SK-N-SH (cell line): ENCODE measurements at regions not wholly inside any gene's neighbourhood (a gene's known extent, or its start where the extent isn't known, plus 50 kb on each side); places are given as distances from the start of the nearest gene placed in this dataset.

Experiments
- CTCF ChIA-PET: fragments of 300-600, 350-600 bp; formaldehyde crosslinking; extraction: SDS; loops from one replicate; lab custom pipeline; 2021; lab: Yijun Ruan, JAX
- POLR2A ChIA-PET: fragments of 350-600 bp; sonication (Branson Sonifier 250); formaldehyde crosslinking; extraction: SDS; loops from one replicate; lab custom pipeline; 2020; ENCODE audit warnings: antibody characterized with exemption, inconsistent platforms; lab: Yijun Ruan, JAX
- DNase-seq: peaks from one replicate; pipeline ENCODE4 v3.0.0; 2012
- H2AFZ ChIP-seq: fragments of 200-600 bp; sonication (generic); 2 replicates; pipeline ENCODE4 v1.8.1; 2016; ENCODE audit warnings: antibody characterized with exemption, mild to moderate bottlenecking, low read depth
- H3F3A ChIP-seq: fragments of 200-600 bp; sonication (generic); replicated peaks from 2 replicates; pipeline ENCODE3; 2016; ENCODE audit warnings: antibody characterized with exemption, mild to moderate bottlenecking; ENCODE audit not compliant: insufficient read depth
- H3K27ac ChIP-seq, 2 experiments: fragments of 200-500 bp in 1 of 2; fragments of 200-600 bp in 1 of 2; sonication (Bioruptor generic) in 1 of 2; sonication (generic), shearing (Covaris generic) in 1 of 2; 2 replicates each; pipeline versions ENCODE4 v1.5.1 to v1.6.1; 2014 to 2016; ENCODE audit warnings: low read depth in 2 of 2, inconsistent platforms in 1 of 2, low read length in 1 of 2, mild to moderate bottlenecking in 1 of 2, mixed read lengths in 1 of 2
- H3K27me3 ChIP-seq: fragments of 200-600 bp; sonication (generic), shearing (Covaris generic); 2 replicates; pipeline ENCODE4 v1.6.1; 2016; ENCODE audit warnings: mixed run types; ENCODE audit not compliant: insufficient read depth
- H3K36me3 ChIP-seq, 2 experiments: fragments of 200-500 bp in 1 of 2; fragments of 200-600 bp in 1 of 2; sonication (Bioruptor generic) in 1 of 2; sonication (generic) in 1 of 2; replicated peaks in 1 of 2; 2 replicates each; pipeline versions ENCODE3 to v1.5.1; 2014 to 2016; ENCODE audit warnings: low read length in 1 of 2, mild to moderate bottlenecking in 1 of 2; ENCODE audit not compliant: insufficient read depth in 2 of 2, control insufficient read depth in 1 of 2
- H3K4me1 ChIP-seq, 2 experiments: fragments of 200-500 bp in 1 of 2; fragments of 200-600 bp in 1 of 2; sonication (Bioruptor generic) in 1 of 2; sonication (generic), shearing (Covaris generic) in 1 of 2; 2 replicates each; pipeline versions ENCODE4 v1.5.1 to v1.6.1; 2014 to 2016; ENCODE audit warnings: low read depth in 1 of 2, low read length in 1 of 2, mixed run types in 1 of 2; ENCODE audit not compliant: insufficient read depth in 2 of 2, control insufficient read depth in 1 of 2
- H3K4me2 ChIP-seq: fragments of 200-600 bp; sonication (generic), shearing (Covaris generic); 2 replicates; pipeline ENCODE4 v1.6.1; 2017; ENCODE audit warnings: mixed run types
- H3K4me3 ChIP-seq, 2 experiments: fragments of 200-500 bp in 1 of 2; fragments of 200-600 bp in 1 of 2; sonication (Bioruptor generic) in 1 of 2; sonication (generic), shearing (Covaris generic) in 1 of 2; 2 replicates each; pipeline versions ENCODE4 v1.5.1 to v1.8.1; 2014 to 2016; ENCODE audit warnings: low read depth in 2 of 2, inconsistent platforms in 1 of 2, low read length in 1 of 2, mild to moderate bottlenecking in 1 of 2, mixed read lengths in 1 of 2, moderate library complexity in 1 of 2
- H3K79me2 ChIP-seq: fragments of 200-600 bp; sonication (generic); 2 replicates; pipeline ENCODE4 v1.8.1; 2017; ENCODE audit warnings: mild to moderate bottlenecking; ENCODE audit not compliant: insufficient read depth
- H3K9ac ChIP-seq: fragments of 200-600 bp; sonication (generic); 2 replicates; pipeline ENCODE4 v1.6.1; 2017; ENCODE audit warnings: mixed run types
- H3K9me2 ChIP-seq: fragments of 200-600 bp; sonication (generic); 2 replicates; pipeline ENCODE4 v1.6.1; 2017; ENCODE audit warnings: mixed run types
- H3K9me3 ChIP-seq: fragments of 200-600 bp; sonication (generic); 2 replicates; pipeline ENCODE4 v1.6.1; 2017; ENCODE audit warnings: mixed run types, mild to moderate bottlenecking, moderate library complexity
- H4K20me1 ChIP-seq: fragments of 200-600 bp; sonication (generic); 2 replicates; pipeline ENCODE4 v1.6.1; 2017; ENCODE audit warnings: mild to moderate bottlenecking, mixed run types; ENCODE audit not compliant: insufficient read depth
- CHD2 ChIP-seq: fragments of 150-350 bp; IDR thresholded peaks from 2 replicates; pipeline ENCODE4 v1.6.1; 2018; ENCODE audit warnings: low read length; ENCODE audit not compliant: partially characterized antibody
- EZH2phosphoT487 ChIP-seq: fragments of 200-600 bp; sonication (generic); IDR thresholded peaks from 2 replicates; pipeline ENCODE4 v1.6.1; 2017; ENCODE audit warnings: low read depth, mixed run types, mild to moderate bottlenecking, antibody characterized with exemption, moderate library complexity, borderline replicate concordance
- FOSL2 ChIP-seq: IDR thresholded peaks from 2 replicates; pipeline ENCODE4 v1.4.0; 2012; ENCODE audit warnings: low read depth, mild to moderate bottlenecking, moderate library complexity, borderline replicate concordance
- FOXJ3 ChIP-seq: sonication (generic); formaldehyde crosslinking; IDR thresholded peaks from 2 replicates; pipeline ENCODE4 v1.5.1; 2020; ENCODE audit warnings: mild to moderate bottlenecking, missing genetic modification reagents
- GABPA ChIP-seq: IDR thresholded peaks from 2 replicates; pipeline ENCODE4 v1.4.0; 2012; ENCODE audit warnings: low read depth, mild to moderate bottlenecking
- MAX ChIP-seq: IDR thresholded peaks from 2 replicates; pipeline ENCODE4 v1.4.0; 2012; ENCODE audit warnings: low read depth
- MXI1 ChIP-seq: IDR thresholded peaks from 2 replicates; pipeline ENCODE4 v1.6.1; 2012; ENCODE audit warnings: mild to moderate bottlenecking, low read depth, low read length, improper control_type of control experiment
- NRF1 ChIP-seq: IDR thresholded peaks from 2 replicates; pipeline ENCODE4 v1.6.1; 2012; ENCODE audit warnings: low read depth, mild to moderate bottlenecking, low read length
- PBX3 ChIP-seq: IDR thresholded peaks from 2 replicates; pipeline ENCODE4; 2012
- POLR2AphosphoS5 ChIP-seq: IDR thresholded peaks from 2 replicates; pipeline ENCODE4 v1.6.1; 2012; ENCODE audit warnings: low read depth, low read length
- RAD21 ChIP-seq: IDR thresholded peaks from 2 replicates; pipeline ENCODE4 v1.6.1; 2012; ENCODE audit warnings: mild to moderate bottlenecking, low read length
- REST ChIP-seq: IDR thresholded peaks from 2 replicates; pipeline ENCODE4 v1.6.1; 2012; ENCODE audit warnings: mild to moderate bottlenecking, low read depth, low read length, moderate library complexity
- TAF1 ChIP-seq: IDR thresholded peaks from 2 replicates; pipeline ENCODE4 v1.6.1; 2012; ENCODE audit warnings: low read depth, mild to moderate bottlenecking, low read length, moderate library complexity, borderline replicate concordance
- TEAD4 ChIP-seq: IDR thresholded peaks from 2 replicates; pipeline ENCODE4 v1.4.0; 2012; ENCODE audit warnings: mild to moderate bottlenecking, borderline replicate concordance; ENCODE audit not compliant: insufficient read depth
- YY1 ChIP-seq: IDR thresholded peaks from 2 replicates; pipeline ENCODE4 v1.4.0; 2012; ENCODE audit warnings: low read depth, mild to moderate bottlenecking
- ZBTB33 ChIP-seq: IDR thresholded peaks from 2 replicates; pipeline ENCODE4 v1.4.0; 2012; ENCODE audit warnings: low read depth, borderline replicate concordance
- WGBS: methylation state at CpG from one replicate; pipeline ENCODE4 v1.1.6; 2017; ENCODE audit warnings: low lambda C conversion rate; 5-methylcytosine and 5-hydroxymethylcytosine counted together

- POLR2A ChIA-PET, result no interaction called here
- no peaks in the 10 kb centered on the region for H3K9me3 ChIP-seq
- peaks cover 7% of the 10 kb centered on the region; the same call in 1 of the 2 replicates for H3K27me3 ChIP-seq
- H3K4me3 ChIP-seq, result no peak overlapping the region
- H3K36me3 ChIP-seq, result no peaks in the 10 kb centered on the region
- H3K9me2 ChIP-seq, result no peaks in the 10 kb centered on the region
- no peaks in the 10 kb centered on the region for H4K20me1 ChIP-seq
- no peaks in the 10 kb centered on the region for H3K79me2 ChIP-seq
- H3F3A ChIP-seq, result no peaks in the 10 kb centered on the region
- no peak overlapping the region for H2AFZ ChIP-seq
- no peaks in the 10 kb centered on the region for H3K4me1 ChIP-seq
- CTCF ChIA-PET, result interaction anchor here (0.8 to 2.5 kb wide), 3 partner anchors 9 to 157 kb away, joined by 3 to 14 read pairs (median 3); no protein-coding TSS in a partner anchor
- TF ChIP-seq NRF1, result no peak
- no peak for TF ChIP-seq EZH2phosphoT487
- TF ChIP-seq ZBTB33, result no peak
- TF ChIP-seq FOSL2, result no peak
- TF ChIP-seq CHD2, result no peak
- TF ChIP-seq YY1, result no peak
- no peak for TF ChIP-seq MXI1
- TF ChIP-seq POLR2AphosphoS5, result no peak
- TF ChIP-seq REST, result no peak
- no peak overlapping the region for H3K9ac ChIP-seq
- no CpG with 5 or more reads among the region's 3 CpGs for WGBS
- no peak overlapping the region for H3K4me2 ChIP-seq
- DNase-seq, result no peak
- no peak overlapping the region for H3K27ac ChIP-seq
Observed at GRCh38 chr15:77790481-77790880, 157.8 kb upstream of the LINGO1 start.

- no peak overlapping the region for H3K4me3 ChIP-seq
- no peak overlapping the region for H2AFZ ChIP-seq
- H3K4me2 ChIP-seq, result no peak overlapping the region
- H3K9me3 ChIP-seq, result no peaks in the 10 kb centered on the region
- ChIA-PET POLR2A (interaction anchor here (1.0 kb wide), 1 partner anchor 12 kb away, joined by 3 read pairs; no protein-coding TSS in a partner anchor), CTCF (interaction anchor here (1.4 to 3.7 kb wide), 3 partner anchors 35 to 153 kb away, joined by 4 to 14 read pairs (median 7); no protein-coding TSS in a partner anchor)
- no peak overlapping the region for H3K9ac ChIP-seq
- 70% methylated on average over 10 of the region's 12 CpGs for WGBS
- no peak for DNase-seq
- H3K4me1 ChIP-seq, result no peaks in the 10 kb centered on the region
- H4K20me1 ChIP-seq, result no peaks in the 10 kb centered on the region
- no peaks in the 10 kb centered on the region for H3K36me3 ChIP-seq
- H3F3A ChIP-seq, result no peaks in the 10 kb centered on the region
- no peaks in the 10 kb centered on the region for H3K9me2 ChIP-seq
- no peak overlapping the region for H3K27ac ChIP-seq
- no peaks in the 10 kb centered on the region for H3K79me2 ChIP-seq
- peaks cover 11% of the 10 kb centered on the region; the same call in 1 of the 2 replicates for H3K27me3 ChIP-seq
- TF ChIP-seq REST (no peak), PBX3 (no peak), RAD21 (no peak), FOXJ3 (CRISPR knock-in tag) (no peak), GABPA (no peak), POLR2AphosphoS5 (no peak), EZH2phosphoT487 (no peak), MAX (no peak), TAF1 (no peak), TEAD4 (no peak), YY1 (no peak)
Observed at GRCh38 chr15:77786956-77787355, 154.2 kb upstream of the LINGO1 start.
